H1 (cell line): ENCODE measurements at regions not wholly inside any gene's neighbourhood (a gene's known extent, or its start where the extent isn't known, plus 50 kb on each side); places are given as distances from the start of the nearest gene placed in this dataset.

Source experiments
- CTCF ChIA-PET: fragments of 300-600 bp; sonication (Branson Sonifier 250); formaldehyde crosslinking; loops from one replicate; lab custom pipeline; 2021; ENCODE audit not compliant: partially characterized antibody; lab: Charles Lee
- POLR2A ChIA-PET: fragments of 300-600 bp; sonication (Branson Sonifier 250); formaldehyde crosslinking; loops from one replicate; lab custom pipeline; 2021; ENCODE audit warnings: inconsistent platforms; ENCODE audit not compliant: partially characterized antibody; lab: Charles Lee
- DNase-seq, 2 experiments: peaks; one replicate each; pipeline versions ENCODE4 v3.0.0 to v3.0.0-alpha.2; 2010 to 2022; ENCODE audit warnings: low spot score in 2 of 2, low read depth in 1 of 2, mixed read lengths in 1 of 2
- FAIRE-seq: peaks from 2 replicates; lab custom pipeline; 2011; peaks lifted over from hg19 to GRCh38; lab: Jason Lieb, UNC
- H2AFZ ChIP-seq: 2 replicates; pipeline ENCODE4 v1.8.1; 2012; ENCODE audit warnings: low read length, inconsistent platforms
- H2AK5ac ChIP-seq: 2 replicates; pipeline ENCODE4 v1.6.1; 2013; ENCODE audit warnings: low read depth, low read length
- H2BK120ac ChIP-seq: replicated peaks from 2 replicates; pipeline ENCODE3; 2013; ENCODE audit warnings: low read depth, low read length, inconsistent platforms
- H2BK12ac ChIP-seq: 2 replicates; pipeline ENCODE4 v1.6.1; 2013; ENCODE audit warnings: low read depth, low read length
- H2BK15ac ChIP-seq: 2 replicates; pipeline ENCODE4 v1.6.1; 2013; ENCODE audit warnings: low read length
- H2BK20ac ChIP-seq: 2 replicates; pipeline ENCODE4 v1.6.1; 2013; ENCODE audit warnings: low read length
- H2BK5ac ChIP-seq: 2 replicates; pipeline ENCODE4 v1.6.1; 2013; ENCODE audit warnings: low read depth, low read length
- H3K14ac ChIP-seq: 2 replicates; pipeline ENCODE4 v1.6.1; 2013; ENCODE audit warnings: inconsistent platforms; ENCODE audit not compliant: insufficient read length
- H3K18ac ChIP-seq: 2 replicates; pipeline ENCODE4 v1.6.1; 2013; ENCODE audit warnings: low read length; ENCODE audit errors: extremely low read depth
- H3K23ac ChIP-seq: 2 replicates; pipeline ENCODE4 v1.6.1; 2013; ENCODE audit warnings: inconsistent platforms; ENCODE audit not compliant: insufficient read length
- H3K23me2 ChIP-seq: 2 replicates; pipeline ENCODE4 v1.6.1; 2013; ENCODE audit warnings: low read depth, low read length
- H3K27ac ChIP-seq: 2 replicates; pipeline ENCODE4 v1.6.1; 2011; ENCODE audit warnings: low read depth, low read length, inconsistent platforms
- H3K27me3 ChIP-seq, 4 experiments: replicated peaks in 1 of 4; 1 replicate in 1 of 4; 2 replicates in 3 of 4; pipeline versions ENCODE4 v1.6.1 to v1.8.1; 2011 to 2013; ENCODE audit warnings: low read length in 3 of 4, mild to moderate bottlenecking in 3 of 4, inconsistent platforms in 2 of 4, mixed read lengths in 2 of 4, moderate library complexity in 1 of 4; ENCODE audit not compliant: control insufficient read depth in 3 of 4, insufficient read depth in 3 of 4; ENCODE audit errors: extremely low read depth in 1 of 4
- H3K36me3 ChIP-seq, 4 experiments: 2 replicates each; pipeline versions ENCODE4 v1.6.1 to v1.8.1; 2011 to 2013; ENCODE audit warnings: mild to moderate bottlenecking in 4 of 4, low read length in 3 of 4, moderate library complexity in 2 of 4, control low read depth in 1 of 4, inconsistent platforms in 1 of 4; ENCODE audit not compliant: insufficient read depth in 4 of 4, control insufficient read depth in 2 of 4
- H3K4ac ChIP-seq: replicated peaks from 2 replicates; pipeline ENCODE3; 2013; ENCODE audit warnings: low read length, low read depth, mixed read lengths, inconsistent platforms; ENCODE audit not compliant: insufficient read length
- H3K4me1 ChIP-seq, 4 experiments: replicated peaks in 1 of 4; 1 replicate in 1 of 4; 2 replicates in 3 of 4; pipeline versions ENCODE4 v1.6.1 to v1.8.1; 2011 to 2013; ENCODE audit warnings: low read length in 3 of 4, inconsistent platforms in 2 of 4, mixed read lengths in 1 of 4; ENCODE audit not compliant: insufficient read depth in 4 of 4, control insufficient read depth in 3 of 4
- H3K4me2 ChIP-seq, 2 experiments: 2 replicates each; pipeline versions ENCODE4 v1.6.1 to v1.8.1; 2011 to 2013; ENCODE audit warnings: low read depth in 2 of 2, low read length in 2 of 2, control low read depth in 1 of 2, inconsistent platforms in 1 of 2, mild to moderate bottlenecking in 1 of 2; ENCODE audit not compliant: insufficient read depth in 1 of 2
- H3K4me3 ChIP-seq, 4 experiments: fragments of 200-600, 300-600 bp in 1 of 4; sonication (generic), shearing (Covaris generic), sonication (Bioruptor Twin) in 1 of 4; 2 replicates each; pipeline versions ENCODE4 v1.5.1 to v1.8.1; 2011 to 2016; ENCODE audit warnings: low read length in 4 of 4, low read depth in 3 of 4, control low read depth in 2 of 4, inconsistent platforms in 2 of 4, mild to moderate bottlenecking in 2 of 4, mixed read lengths in 1 of 4, moderate library complexity in 1 of 4; ENCODE audit not compliant: insufficient read depth in 2 of 4; ENCODE audit errors: extremely low read depth in 1 of 4
- H3K56ac ChIP-seq: replicated peaks from 2 replicates; pipeline ENCODE3; 2013; ENCODE audit warnings: low read depth, mild to moderate bottlenecking, mixed read lengths, low read length, inconsistent platforms; ENCODE audit not compliant: insufficient read length
- H3K79me1 ChIP-seq: 2 replicates; pipeline ENCODE4 v1.6.1; 2013; ENCODE audit warnings: low read depth, low read length, control low read depth
- H3K79me2 ChIP-seq, 2 experiments: 2 replicates each; pipeline versions ENCODE4 v1.6.1 to v1.8.1; 2012 to 2013; ENCODE audit warnings: low read length in 2 of 2, mild to moderate bottlenecking in 2 of 2, inconsistent platforms in 1 of 2; ENCODE audit not compliant: insufficient read depth in 2 of 2, control insufficient read depth in 1 of 2
- H3K9ac ChIP-seq, 4 experiments: replicated peaks in 1 of 4; 1 replicate in 1 of 4; 2 replicates in 3 of 4; pipeline versions ENCODE4 v1.6.1 to v1.8.1; 2011 to 2013; ENCODE audit warnings: low read depth in 3 of 4, low read length in 3 of 4, control low read depth in 2 of 4, mild to moderate bottlenecking in 2 of 4, moderate library complexity in 2 of 4, inconsistent platforms in 1 of 4; ENCODE audit errors: extremely low read depth in 1 of 4
- H3K9me3 ChIP-seq, 2 experiments: 2 replicates each; pipeline versions ENCODE4 v1.6.1 to v1.8.1; 2012 to 2013; ENCODE audit warnings: mild to moderate bottlenecking in 2 of 2, moderate library complexity in 2 of 2, control low read depth in 1 of 2, inconsistent platforms in 1 of 2, low read depth in 1 of 2, low read length in 1 of 2, mixed read lengths in 1 of 2; ENCODE audit not compliant: insufficient read depth in 2 of 2
- H4K20me1 ChIP-seq, 2 experiments: replicated peaks in 1 of 2; 2 replicates each; pipeline versions ENCODE3 to v1.8.1; 2011 to 2013; ENCODE audit warnings: inconsistent platforms in 2 of 2, low read length in 2 of 2, mild to moderate bottlenecking in 1 of 2; ENCODE audit not compliant: insufficient read depth in 2 of 2, control insufficient read depth in 1 of 2
- H4K5ac ChIP-seq: 2 replicates; pipeline ENCODE4 v1.6.1; 2013; ENCODE audit warnings: low read length, low read depth, mixed read lengths, inconsistent platforms; ENCODE audit not compliant: insufficient read length
- H4K8ac ChIP-seq: 2 replicates; pipeline ENCODE4 v1.8.0; 2013; ENCODE audit warnings: mild to moderate bottlenecking, moderate library complexity, low read length, inconsistent platforms; ENCODE audit not compliant: insufficient read depth; ENCODE audit errors: extremely low read depth
- H4K91ac ChIP-seq: replicated peaks from 2 replicates; pipeline ENCODE3; 2013; ENCODE audit warnings: low read length, mixed read lengths, inconsistent platforms; ENCODE audit not compliant: insufficient read length
- CBX8 ChIP-seq: fragments of 300-800, 300-1000 bp; sonication (generic); IDR thresholded peaks from 2 replicates; pipeline ENCODE4 v1.7.1; 2016; ENCODE audit warnings: low read depth, low read length, borderline replicate concordance
- EZH2 ChIP-seq: fragments of 200-600 bp; sonication (generic); IDR thresholded peaks from 2 replicates; pipeline ENCODE4 v1.7.1; 2012; ENCODE audit warnings: low read depth, mild to moderate bottlenecking, moderate library complexity, low read length, inconsistent platforms; ENCODE audit not compliant: severe bottlenecking
- KDM4A ChIP-seq: IDR thresholded peaks from one replicate; pipeline ENCODE4 v1.7.1; 2012; ENCODE audit warnings: low read depth, mild to moderate bottlenecking, moderate library complexity, low read length, inconsistent platforms; ENCODE audit not compliant: severe bottlenecking
- TEAD4 ChIP-seq: IDR thresholded peaks from 2 replicates; pipeline ENCODE4 v1.6.1; 2012; ENCODE audit warnings: low read depth, low read length, inconsistent platforms, mixed read lengths
- WGBS, 2 experiments: shearing (Covaris generic) in 1 of 2; methylation state at CpG; one replicate each; pipeline versions ENCODE4 v1.1.6 to v1.1.7; 2013 to 2015; ENCODE audit warnings: low lambda C conversion rate in 2 of 2, mixed read lengths in 2 of 2, inconsistent platforms in 1 of 2, low coverage in 1 of 2, missing lambda C conversion rate in 1 of 2; ENCODE audit not compliant: insufficient replicate concordance in 2 of 2, insufficient coverage in 1 of 2, insufficient read length in 1 of 2; ENCODE audit errors: extremely low coverage in 1 of 2, missing lambda C conversion rate in 1 of 2; 5-methylcytosine and 5-hydroxymethylcytosine counted together
- TF ChIP-seq, protein P1 (sequence below): IDR thresholded peaks from 2 replicates; pipeline ENCODE4 v1.6.1; 2012; ENCODE audit warnings: low read length, inconsistent platforms

GRCh38 chr2:144027593-144027992 is 492.3 kb downstream of the ZEB2 start:
- ChIA-PET POLR2A (no interaction called here), CTCF (interaction anchor here (0.8 to 1.6 kb wide), 3 partner anchors 14 to 287 kb away, joined by 3 read pairs; no protein-coding TSS in a partner anchor)
- H3K9ac ChIP-seq: no peak overlapping the region
- H3K27ac ChIP-seq: no peak overlapping the region
- no peak overlapping the region for H2BK20ac ChIP-seq
- WGBS, 2 experiments: 89% methylated on average over 4 of the region's 4 CpGs; no CpG with 5 or more reads in 1 of the 2 experiments
- H3K4ac ChIP-seq: no peak overlapping the region
- H3K14ac ChIP-seq: no peak overlapping the region
- FAIRE-seq: no peak
- no peaks in the 10 kb centered on the region for H3K4me1 ChIP-seq
- no peaks in the 10 kb centered on the region for H4K20me1 ChIP-seq
- H3K23me2 ChIP-seq: no peaks in the 10 kb centered on the region
- H4K5ac ChIP-seq: no peak overlapping the region
- H3K56ac ChIP-seq: no peak overlapping the region
- H2BK5ac ChIP-seq: no peak overlapping the region
- no peak overlapping the region for H2BK15ac ChIP-seq
- no peak overlapping the region for H2AFZ ChIP-seq
- H3K23ac ChIP-seq: no peak overlapping the region
- H2BK120ac ChIP-seq: no peak overlapping the region
- H2BK12ac ChIP-seq: no peak overlapping the region
- H3K79me1 ChIP-seq: no peaks in the 10 kb centered on the region
- H3K36me3 ChIP-seq: no peaks in the 10 kb centered on the region
- H3K18ac ChIP-seq: no peak overlapping the region
- DNase-seq: no peak
- H4K91ac ChIP-seq: no peak overlapping the region
- no peak overlapping the region for H3K4me3 ChIP-seq
- H3K4me2 ChIP-seq: no peak overlapping the region
- no peak overlapping the region for H4K8ac ChIP-seq
- H3K9me3 ChIP-seq: no peaks in the 10 kb centered on the region
- H3K79me2 ChIP-seq: no peaks in the 10 kb centered on the region
- no peaks in the 10 kb centered on the region for H3K27me3 ChIP-seq
- H2AK5ac ChIP-seq: no peak overlapping the region
- TF ChIP-seq EZH2 (no peak), CBX8 (no peak), TEAD4 (no peak), KDM4A (no peak)
- TF ChIP-seq, protein P1, sequence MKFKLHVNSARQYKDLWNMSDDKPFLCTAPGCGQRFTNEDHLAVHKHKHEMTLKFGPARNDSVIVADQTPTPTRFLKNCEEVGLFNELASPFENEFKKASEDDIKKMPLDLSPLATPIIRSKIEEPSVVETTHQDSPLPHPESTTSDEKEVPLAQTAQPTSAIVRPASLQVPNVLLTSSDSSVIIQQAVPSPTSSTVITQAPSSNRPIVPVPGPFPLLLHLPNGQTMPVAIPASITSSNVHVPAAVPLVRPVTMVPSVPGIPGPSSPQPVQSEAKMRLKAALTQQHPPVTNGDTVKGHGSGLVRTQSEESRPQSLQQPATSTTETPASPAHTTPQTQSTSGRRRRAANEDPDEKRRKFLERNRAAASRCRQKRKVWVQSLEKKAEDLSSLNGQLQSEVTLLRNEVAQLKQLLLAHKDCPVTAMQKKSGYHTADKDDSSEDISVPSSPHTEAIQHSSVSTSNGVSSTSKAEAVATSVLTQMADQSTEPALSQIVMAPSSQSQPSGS: no peak
